HG03159 (cell line): ENCODE measurements at regions not wholly inside any gene's neighbourhood (a gene's known extent, or its start where the extent isn't known, plus 50 kb on each side); places are given as distances from the start of the nearest gene placed in this dataset.
"Not testable (repeated sequence)": the region's sequence is repeated elsewhere in the genome, so short reads cannot be mapped to it uniquely, and the experiment has no call there.

Source experiments
- ATAC-seq: cut with Tn5 transposase; IDR thresholded peaks from one replicate; pipeline ENCODE4 v1.9.1; 2021; ENCODE audit warnings: mild to moderate bottlenecking, moderate library complexity; ENCODE audit not compliant: unreplicated experiment

DNA sequence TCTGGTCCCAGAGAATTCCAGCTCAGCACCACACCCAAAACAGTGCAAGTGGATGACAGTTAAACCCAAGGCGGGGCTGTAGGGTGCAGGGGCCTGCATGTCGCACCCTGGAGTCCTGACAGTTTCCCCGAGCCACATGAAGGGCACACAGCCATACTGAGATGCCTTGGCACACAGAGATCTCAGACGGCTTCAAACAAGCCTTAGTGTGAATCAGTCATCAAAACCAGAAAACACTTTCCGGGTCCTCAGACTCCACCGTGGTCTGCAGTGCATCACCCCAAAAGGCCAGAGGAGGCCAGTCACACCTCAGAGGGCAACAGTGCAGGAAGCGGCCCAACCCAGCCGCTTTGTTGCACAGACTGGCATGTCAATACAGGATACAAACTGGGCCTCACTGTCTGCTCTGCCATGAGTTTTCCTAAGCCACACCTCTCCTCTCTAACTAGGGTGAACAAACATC lies 64.6 kb upstream of the ENPP6 start:
- peak; percentile 29 for ATAC-seq

DNA sequence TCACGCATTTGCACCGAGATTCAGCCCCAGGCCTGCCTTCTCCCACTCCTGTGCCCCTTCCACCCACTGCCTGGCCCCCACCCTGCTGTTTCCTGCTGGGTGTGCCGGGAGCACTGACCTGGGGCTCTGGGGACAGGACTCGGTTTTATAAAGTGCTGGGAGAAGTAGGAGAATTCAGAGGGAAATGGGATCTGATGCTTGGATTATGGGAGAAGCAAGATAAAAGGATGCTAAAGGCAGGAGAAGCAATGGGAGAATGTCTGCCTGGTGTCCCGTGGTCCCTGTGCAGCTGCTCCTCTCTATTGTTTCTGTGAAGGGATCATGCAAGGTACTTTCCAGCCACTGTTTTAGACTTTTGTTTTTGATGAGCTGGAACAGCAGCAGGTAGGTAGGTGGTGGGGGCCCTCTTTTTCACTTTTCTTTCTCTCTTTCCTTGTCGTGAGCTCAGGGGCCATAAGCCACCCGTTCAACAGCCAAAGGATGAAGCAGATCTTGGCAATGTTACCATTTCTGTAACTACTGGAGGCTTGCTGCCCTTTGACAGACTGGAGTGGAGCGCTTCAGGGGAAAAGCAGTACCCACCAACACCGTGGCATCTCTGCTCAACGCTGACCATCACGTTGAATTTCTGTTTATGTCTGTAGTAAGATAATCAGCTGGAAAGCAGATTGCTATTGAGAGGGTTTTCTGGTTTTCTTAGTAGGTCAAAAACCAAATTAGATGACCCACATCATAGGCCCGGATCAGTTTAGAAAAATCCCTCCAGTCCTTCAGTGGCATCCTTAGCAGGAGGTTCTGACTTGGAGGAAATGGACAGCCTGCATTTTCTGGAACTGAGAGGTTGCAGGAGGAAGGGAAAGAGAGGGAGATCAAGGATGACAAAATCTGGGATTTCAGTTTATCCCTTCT lies 63.8 kb upstream of the ENPP6 start:
- peak; percentile 22 for ATAC-seq

DNA sequence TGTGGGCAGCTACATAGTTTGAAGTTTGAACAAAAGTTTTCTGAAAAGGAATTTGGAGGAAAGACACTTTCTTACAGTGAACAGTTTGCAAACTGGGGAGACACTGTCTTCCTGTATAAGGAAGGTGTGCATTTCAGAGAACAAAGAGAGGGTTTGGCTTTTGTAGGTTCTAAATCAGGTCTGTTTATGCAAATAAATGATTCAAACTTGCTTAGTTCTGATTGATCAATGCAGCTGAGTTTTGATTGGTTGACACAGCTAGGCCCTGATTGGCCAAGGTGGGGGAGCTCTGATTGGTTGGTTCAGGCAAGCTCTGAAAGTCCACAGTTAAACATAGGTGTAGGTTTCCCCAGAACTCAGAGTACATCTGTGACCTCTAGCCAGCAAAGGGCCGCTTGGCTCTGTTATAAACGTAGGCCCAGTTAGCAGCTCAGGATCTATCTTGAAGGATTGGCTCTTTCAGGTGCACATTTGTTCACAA lies 63.0 kb upstream of the ENPP6 start:
- peak; percentile 35 for ATAC-seq

DNA sequence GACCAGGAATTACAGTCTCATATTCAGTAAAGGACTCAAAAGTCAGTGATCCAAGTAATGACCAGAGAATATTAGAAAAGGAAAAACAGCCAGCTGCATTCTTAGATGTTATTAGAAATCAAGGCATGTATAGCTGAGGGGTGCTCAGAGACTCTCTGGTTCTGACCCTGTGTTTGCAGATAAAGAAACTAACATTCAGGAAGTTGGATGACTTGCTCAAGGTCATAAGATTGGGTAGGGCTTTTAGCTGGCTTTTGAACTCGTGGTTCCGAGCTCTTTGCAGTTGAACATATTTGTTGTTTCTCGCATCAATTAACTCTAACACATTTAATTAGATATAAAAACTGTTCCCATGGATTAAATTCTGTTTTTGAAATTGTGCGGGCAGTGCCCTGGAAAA lies 62.5 kb upstream of the ENPP6 start:
- ATAC-seq, result no peak

DNA sequence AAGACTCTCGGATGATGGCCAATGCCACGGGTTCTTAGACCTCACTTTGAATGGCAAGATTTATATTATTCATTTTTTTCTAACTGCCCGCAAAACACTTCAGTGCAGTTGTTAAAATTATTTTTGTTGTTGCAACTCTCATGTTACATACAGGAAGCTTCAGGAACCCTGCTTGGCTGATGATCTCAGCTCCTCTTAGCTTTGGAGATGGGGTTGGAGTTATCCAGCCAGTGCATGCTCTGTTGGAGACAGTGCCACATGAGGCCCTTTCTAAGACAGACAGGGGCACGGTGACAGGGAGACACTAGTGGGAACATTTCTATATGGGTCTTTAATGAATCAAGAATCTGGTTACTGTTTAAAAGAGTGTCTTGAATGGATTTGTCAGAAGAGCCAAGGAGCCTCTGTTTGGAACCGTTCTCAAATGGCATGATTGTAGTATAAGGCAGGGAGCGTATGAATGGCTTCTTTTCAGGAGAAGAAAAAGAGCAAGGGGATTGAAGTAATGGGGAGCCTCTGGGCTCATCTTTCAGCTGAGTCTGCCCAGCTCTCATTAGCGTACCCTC lies 61.9 kb upstream of the ENPP6 start:
- ATAC-seq, result no peak

DNA sequence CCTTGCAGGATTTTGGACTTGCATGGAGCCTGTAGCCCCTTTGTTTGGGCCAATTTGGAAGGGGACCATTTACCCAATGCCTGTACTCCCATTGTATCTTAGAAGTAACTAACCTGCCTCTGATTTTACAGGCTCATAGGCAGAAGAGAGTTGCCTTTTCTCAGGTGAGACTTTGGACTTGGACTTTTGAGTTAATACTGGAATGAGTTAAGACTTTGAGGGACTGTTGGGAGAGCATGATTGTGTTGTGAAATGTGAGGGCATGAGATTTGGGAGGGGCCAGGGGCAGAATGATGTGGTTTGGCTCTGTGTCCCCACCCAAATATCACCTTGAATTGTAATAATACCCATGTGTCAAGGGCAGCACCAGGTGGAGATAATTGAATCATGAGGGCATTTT lies 60.1 kb upstream of the ENPP6 start:
- not testable (repeated sequence) for ATAC-seq

DNA sequence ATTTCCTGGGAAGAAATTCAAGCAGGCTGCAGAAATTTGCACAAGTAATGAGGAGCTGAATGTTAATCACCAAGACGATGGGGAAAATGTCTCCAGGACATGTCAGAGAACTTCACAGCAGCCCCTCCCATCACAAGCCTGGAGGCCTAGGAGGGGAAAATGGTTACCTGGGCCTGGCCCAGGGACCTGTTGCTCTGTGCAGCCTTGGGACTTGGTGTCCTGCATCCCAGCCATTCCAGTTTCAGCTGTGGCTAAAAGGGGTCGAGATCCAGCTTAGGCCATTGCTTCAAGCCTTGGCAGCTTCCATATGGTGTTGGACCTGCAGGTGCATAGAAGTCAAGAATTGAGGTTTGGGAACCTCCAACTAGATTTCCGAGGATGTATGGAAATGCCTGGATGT lies 59.3 kb upstream of the ENPP6 start:
- not testable (repeated sequence) for ATAC-seq

DNA sequence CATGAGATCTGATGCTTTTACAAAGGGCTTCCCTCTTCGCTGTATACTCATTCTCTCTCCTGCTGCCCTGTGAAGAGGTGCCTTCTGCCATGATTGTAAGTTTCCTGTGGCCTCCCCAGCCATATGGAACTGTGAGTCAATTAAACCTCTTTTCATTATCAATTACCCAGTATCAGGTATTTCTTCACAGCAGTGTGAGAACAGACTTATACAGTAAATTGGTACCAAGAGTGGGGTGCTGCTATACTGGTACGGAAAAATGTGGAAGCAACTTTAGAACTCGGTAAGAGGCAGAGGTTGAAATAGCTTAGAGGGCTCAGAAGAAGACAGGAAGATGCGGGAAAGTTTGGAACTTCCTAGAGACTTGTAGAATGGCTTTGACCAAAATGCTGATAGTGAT lies 58.7 kb upstream of the ENPP6 start:
- ATAC-seq, result not testable (repeated sequence)

DNA sequence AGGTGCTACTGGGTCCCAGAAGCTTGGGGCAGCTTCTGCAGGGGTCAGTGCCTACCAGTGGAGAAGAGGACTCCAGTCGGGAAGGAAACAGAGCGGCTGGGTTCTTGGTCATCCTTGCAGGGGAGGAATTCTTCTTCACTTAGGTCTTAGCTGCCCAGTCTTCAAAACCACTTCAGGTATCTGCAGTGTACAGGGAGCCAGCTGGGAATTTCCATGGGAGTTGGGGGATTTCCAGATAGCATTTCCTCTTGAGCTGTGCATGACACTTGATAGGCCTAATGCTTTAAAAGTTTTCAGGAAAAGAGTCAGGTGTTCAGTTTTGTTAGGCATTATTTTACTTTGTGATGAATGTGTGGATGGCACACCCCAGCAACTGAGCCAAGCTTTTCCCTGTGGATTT lies 58.1 kb upstream of the ENPP6 start:
- no peak for ATAC-seq

DNA sequence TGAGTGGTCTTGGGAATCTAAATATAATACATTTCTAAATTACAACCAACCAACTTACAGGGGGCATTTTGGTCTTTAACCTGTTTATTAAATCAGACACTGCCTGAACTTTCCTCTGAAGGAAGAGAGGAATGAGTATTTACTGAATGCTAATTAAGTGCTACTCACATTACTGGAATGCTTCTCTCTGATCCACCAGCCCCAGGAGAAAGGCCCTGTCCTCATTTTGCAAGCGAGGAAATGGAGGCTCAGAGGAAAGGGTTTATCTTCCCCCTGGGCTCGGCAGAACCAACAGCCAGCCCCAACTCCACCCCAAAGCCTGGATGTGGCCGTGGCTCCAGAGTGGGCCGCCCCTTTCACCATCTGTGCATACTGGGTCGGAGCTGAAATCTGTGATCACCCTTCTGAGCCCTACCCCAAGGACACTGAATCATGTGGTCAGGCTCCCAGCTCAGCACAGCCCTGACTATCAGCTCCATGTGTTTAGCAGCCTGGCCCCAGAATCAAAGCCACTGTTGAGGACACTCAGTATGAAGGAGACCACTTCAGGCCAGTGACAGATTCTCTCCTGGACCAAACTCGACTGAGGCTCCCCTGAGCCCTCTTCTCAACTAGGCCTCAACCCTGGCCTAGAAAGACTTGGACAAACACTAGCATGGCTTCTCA lies 56.7 kb upstream of the ENPP6 start:
- ATAC-seq, result no peak

DNA sequence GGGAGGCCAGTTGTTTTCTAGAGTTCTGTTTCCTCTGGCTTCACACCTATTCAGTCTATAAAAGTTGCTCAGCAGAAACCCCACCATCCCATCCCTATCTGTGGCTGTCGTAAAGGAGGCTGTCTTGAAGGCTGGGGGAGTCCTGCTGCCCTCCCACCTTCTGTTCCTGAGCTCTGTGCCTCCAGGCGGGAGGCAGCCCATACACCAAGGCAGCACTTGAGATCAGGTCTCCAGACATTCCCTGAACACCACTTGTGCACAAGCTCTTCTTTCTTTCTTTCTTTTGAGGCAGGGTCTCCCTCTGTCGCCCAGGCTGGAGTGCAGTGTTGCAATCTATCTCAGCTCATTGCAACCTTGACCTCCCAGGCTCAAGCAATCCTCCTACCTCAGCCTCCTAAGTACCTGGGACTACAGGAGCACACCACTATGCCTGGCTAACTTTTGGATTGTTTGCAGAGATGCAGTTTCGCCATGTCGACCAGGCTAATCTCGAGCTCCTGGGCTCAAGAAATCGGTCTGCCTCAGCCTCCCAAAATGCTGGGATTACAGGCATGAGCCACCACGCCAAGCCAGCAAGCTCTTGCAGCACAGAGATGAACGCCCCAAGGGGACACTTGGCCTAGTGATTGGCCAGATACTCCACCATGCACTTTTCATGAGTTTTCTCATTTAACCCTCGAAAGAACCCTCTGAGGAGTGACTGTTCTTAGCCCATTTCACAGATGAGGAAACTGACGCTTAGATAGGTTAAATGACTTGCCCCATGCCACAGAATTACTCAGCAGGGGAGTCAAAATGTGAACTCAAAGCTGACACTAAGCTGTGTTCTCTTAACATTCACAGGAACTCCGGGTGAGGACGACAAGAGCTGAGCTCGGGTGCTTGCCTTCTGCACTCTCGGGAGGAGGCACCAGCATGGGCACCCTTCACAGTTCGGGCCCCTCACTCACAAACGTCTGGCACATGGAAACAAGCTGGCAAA lies 55.8 kb upstream of the ENPP6 start:
- ATAC-seq, result no peak

DNA sequence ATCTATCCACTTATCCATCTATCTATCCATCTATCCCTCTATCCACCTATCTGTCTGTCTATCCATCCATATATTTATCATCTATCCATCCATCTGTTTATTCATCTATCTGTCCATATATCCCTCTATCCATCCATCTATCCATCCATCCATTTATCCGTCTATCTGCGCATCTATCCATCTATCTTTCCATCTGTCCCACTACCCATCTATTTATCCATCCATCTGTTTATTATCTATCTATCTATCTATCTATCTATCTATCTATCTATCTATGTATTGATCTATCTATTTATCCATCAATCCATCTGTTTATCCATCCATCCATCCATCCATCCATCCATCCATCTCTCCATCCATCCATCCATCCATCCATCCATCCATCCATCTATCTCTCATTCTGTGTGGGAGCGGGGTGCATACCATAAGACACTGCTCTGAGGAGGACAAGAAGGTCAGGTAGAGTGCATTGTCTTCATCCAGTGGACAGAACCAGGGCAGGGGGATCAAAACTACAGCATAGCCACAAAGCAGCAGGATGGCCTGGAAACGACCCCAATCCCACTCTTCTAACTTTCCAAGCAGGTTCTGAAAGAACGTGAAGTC lies 53.2 kb upstream of the ENPP6 start:
- no peak for ATAC-seq

DNA sequence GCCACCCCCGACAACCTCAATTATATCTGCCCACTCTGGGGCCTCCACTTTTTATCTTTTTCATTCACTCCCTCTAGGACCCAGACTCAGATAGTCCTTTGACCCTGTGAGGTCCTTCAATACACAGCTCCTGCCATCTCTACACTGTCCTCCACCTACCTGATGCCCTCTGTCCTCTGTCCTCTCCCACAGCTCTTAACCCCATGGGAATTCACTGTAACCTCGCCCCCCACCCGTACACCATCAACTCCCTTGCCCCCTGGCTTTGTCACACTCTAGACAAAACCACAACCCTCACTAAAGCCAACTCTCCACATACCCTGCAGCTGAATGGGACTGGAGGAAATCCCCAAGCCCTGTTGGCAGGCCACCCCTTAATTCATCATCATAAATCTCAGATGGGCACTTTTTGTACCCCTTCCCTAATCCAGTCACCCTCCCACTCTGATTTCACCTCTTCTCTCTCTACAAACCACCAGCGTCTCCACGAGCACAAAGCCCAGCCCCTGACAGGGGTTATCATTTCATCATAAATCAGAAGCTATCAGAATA lies 52.3 kb upstream of the ENPP6 start:
- ATAC-seq, result no peak

DNA sequence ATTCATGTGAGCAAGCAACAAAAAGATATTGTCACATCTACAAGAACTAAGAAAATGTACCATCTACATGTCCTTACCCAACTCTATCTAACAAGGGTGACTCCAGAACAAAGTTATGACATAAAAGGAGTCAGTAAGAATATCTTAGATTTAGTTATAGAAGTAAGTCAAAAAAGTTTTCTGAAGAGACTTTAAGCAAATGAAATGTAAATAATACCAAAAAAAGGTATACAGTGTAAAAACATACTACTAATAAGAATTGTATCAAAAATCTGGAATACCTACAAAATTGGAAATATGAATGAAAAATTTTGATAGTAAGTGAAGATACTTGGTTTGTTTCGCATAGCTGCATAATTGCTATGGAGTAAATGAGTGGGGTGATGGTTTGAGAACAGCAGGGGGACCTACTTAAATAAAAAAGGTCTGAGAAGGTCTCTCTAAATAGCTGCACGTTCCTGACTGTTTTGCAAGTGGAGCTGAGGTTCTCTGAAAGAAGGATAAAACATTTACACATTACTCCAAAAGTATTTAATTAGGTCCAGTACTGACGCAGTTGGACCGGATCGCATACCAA lies 51.0 kb upstream of the ENPP6 start:
- no peak for ATAC-seq

DNA sequence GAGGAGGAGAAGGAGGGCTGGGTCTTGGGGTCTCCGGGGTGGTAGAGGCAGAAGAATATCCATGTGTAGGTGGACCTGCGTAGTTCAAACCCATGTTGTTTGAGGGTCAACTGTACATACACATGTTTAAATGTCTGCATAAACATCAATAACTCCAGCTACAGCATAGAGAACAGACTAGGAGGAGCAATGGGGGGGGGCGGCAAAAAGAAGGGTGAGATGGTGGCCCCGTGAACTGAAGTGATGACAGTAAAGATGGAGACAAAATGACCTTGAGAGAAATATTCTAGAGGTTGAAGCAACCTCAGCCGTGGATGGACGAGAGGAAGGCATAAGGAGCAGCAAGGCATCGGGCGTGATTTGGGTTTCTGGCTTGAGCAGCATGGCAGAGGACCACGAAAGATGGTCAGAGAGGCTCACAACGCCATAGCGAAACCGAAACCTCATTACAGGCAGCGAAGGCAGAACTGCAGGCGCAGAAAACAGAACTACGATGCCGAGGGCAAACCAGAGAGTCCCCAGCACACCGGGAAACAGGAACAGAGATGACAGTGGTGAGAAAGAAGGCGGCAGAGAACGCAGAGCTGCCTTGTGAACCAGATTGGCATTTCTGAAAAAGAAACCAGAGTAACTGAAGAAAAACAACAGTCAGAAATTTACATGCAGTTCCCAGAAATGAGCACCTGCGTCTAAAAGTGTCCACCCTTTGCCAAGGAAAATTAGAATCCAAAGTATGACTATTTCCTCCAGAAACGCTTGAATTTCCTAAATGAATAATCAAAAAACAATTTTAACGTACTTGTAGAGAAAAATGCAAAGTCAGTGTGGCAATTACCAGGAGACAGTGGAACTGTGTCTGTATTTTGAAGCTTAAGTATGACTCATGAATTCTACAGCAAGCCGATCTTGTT lies 50.3 kb upstream of the ENPP6 start:
- peak; percentile 84 for ATAC-seq
